ENCODE measurements at regions not wholly inside any gene's neighbourhood (a gene's known extent, or its start where the extent isn't known, plus 50 kb on each side); places are given as distances from the start of the nearest gene placed in this dataset.

- dilution Hi-C loops (cut with HindIII; ENCODE audit: low sequenced_read_pairs, unreplicated experiment): no loop called here
- CTCF ChIA-PET: interaction anchor here (1.8 kb wide), 1 partner anchor 10 kb away, joined by 5 read pairs; no protein-coding TSS in a partner anchor
- H3K9ac ChIP-seq (ENCODE audit: low read depth, low read length): no peak overlapping the region
These were observed 615.3 kb downstream of the TOX3 start for GRCh38 chr16:51931653-51932052.

More at GRCh38 chr16:51931653-51932052, 615.3 kb downstream of the TOX3 start:
- no TSS peak for BruUV-seq (replicated peaks)
- no peak overlapping the region for H2AK5ac ChIP-seq (ENCODE audit: low read depth, low read length)
- no peak overlapping the region for H2BK20ac ChIP-seq (ENCODE audit: low read depth, low read length)
- WGBS, 2 experiments (ENCODE audit: extremely low coverage in 2 of 2, insufficient read length in 1 of 2): no CpG with 5 or more reads among the region's 5 CpGs
- no peaks in the 10 kb centered on the region for H3K9me3 ChIP-seq (ENCODE audit: control insufficient read depth, insufficient read depth, low read length)
- H2BK15ac ChIP-seq (ENCODE audit: low read depth, low read length): no peak overlapping the region
- H3K4me2 ChIP-seq (ENCODE audit: low read depth, low read length): no peak overlapping the region
- no peak overlapping the region for H3K4me3 ChIP-seq (ENCODE audit: insufficient read depth, low read depth, low read length)
- H3K27me3 ChIP-seq (ENCODE audit: control insufficient read depth, insufficient read depth, low read length): no peaks in the 10 kb centered on the region; the same call in 1 of the 2 replicates
- no peaks in the 10 kb centered on the region for H3K36me3 ChIP-seq (ENCODE audit: control insufficient read depth, insufficient read depth, low read length)
- no peak overlapping the region for H2BK5ac ChIP-seq (ENCODE audit: low read depth, low read length, poor library complexity, severe bottlenecking)
- H3K27ac ChIP-seq (ENCODE audit: insufficient read depth, low read length): no peak overlapping the region
- H3K56ac ChIP-seq (ENCODE audit: extremely low read depth, insufficient read depth, low read length): no peak overlapping the region
- in situ Hi-C loops (cut with MboI; ENCODE audit: low sequenced_read_pairs): no loop called here
- H4K8ac ChIP-seq (ENCODE audit: low read depth in 2 of 2, low read length in 2 of 2): no peak overlapping the region
- DNase-seq (no peak), ATAC-seq (ENCODE audit: low read depth) (no peak)
- intact Hi-C loops (cut with micrococcal nuclease): no loop called here
- TF ChIP-seq SMC3 (IDR thresholded peaks at IDR 0.05; ENCODE audit: low read depth, low read length) (no peak), BHLHE40 (IDR thresholded peaks at IDR 0.05; ENCODE audit: low read depth, low read length) (no peak), MAZ (IDR thresholded peaks at IDR 0.05; ENCODE audit: borderline replicate concordance, low read depth, low read length) (no peak), RFX5 (IDR thresholded peaks at IDR 0.05; ENCODE audit: low read depth, low read length) (no peak), FOS (IDR thresholded peaks at IDR 0.05; ENCODE audit: low read depth, low read length) (no peak), RAD21 (IDR thresholded peaks at IDR 0.05; ENCODE audit: low read length) (no peak), POLR2A (IDR thresholded peaks at IDR 0.05; ENCODE audit: low read depth, low read length) (no peak), ELK1 (IDR thresholded peaks at IDR 0.05; ENCODE audit: borderline replicate concordance, low read depth, low read length) (no peak), MXI1 (IDR thresholded peaks at IDR 0.05; ENCODE audit: borderline replicate concordance, low read depth, low read length) (no peak), CHD1 (IDR thresholded peaks at IDR 0.05; ENCODE audit: low read depth, low read length) (no peak), NFE2L2 (IDR thresholded peaks at IDR 0.05; ENCODE audit: low read depth, low read length) (no peak), RCOR1 (IDR thresholded peaks at IDR 0.05; ENCODE audit: insufficient replicate concordance, low read length) (no peak)
- TF ChIP-seq, protein P1, sequence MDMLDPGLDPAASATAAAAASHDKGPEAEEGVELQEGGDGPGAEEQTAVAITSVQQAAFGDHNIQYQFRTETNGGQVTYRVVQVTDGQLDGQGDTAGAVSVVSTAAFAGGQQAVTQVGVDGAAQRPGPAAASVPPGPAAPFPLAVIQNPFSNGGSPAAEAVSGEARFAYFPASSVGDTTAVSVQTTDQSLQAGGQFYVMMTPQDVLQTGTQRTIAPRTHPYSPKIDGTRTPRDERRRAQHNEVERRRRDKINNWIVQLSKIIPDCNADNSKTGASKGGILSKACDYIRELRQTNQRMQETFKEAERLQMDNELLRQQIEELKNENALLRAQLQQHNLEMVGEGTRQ (IDR thresholded peaks at IDR 0.05; ENCODE audit: low read depth, low read length): no peak
- TF ChIP-seq, protein P2, sequence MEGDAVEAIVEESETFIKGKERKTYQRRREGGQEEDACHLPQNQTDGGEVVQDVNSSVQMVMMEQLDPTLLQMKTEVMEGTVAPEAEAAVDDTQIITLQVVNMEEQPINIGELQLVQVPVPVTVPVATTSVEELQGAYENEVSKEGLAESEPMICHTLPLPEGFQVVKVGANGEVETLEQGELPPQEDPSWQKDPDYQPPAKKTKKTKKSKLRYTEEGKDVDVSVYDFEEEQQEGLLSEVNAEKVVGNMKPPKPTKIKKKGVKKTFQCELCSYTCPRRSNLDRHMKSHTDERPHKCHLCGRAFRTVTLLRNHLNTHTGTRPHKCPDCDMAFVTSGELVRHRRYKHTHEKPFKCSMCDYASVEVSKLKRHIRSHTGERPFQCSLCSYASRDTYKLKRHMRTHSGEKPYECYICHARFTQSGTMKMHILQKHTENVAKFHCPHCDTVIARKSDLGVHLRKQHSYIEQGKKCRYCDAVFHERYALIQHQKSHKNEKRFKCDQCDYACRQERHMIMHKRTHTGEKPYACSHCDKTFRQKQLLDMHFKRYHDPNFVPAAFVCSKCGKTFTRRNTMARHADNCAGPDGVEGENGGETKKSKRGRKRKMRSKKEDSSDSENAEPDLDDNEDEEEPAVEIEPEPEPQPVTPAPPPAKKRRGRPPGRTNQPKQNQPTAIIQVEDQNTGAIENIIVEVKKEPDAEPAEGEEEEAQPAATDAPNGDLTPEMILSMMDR (conservative IDR thresholded peaks at IDR 0.05; ENCODE audit: low read depth, low read length): no peak
- no peak overlapping the region for H3K14ac ChIP-seq (replicated peaks; ENCODE audit: low read depth, low read length)
- no peak overlapping the region for H3K18ac ChIP-seq (ENCODE audit: low read depth, low read length)
- H3K4ac ChIP-seq (ENCODE audit: low read depth, low read length): no peak overlapping the region
- no peak overlapping the region for H3K23ac ChIP-seq (ENCODE audit: low read depth, low read length)
- H3K79me1 ChIP-seq (ENCODE audit: low read depth in 1 of 2, low read length in 2 of 2): no peaks in the 10 kb centered on the region
- no peak overlapping the region for H2BK120ac ChIP-seq (ENCODE audit: low read depth, low read length)
- H4K5ac ChIP-seq (ENCODE audit: low read depth, low read length): no peak overlapping the region
- H3K9me1 ChIP-seq (ENCODE audit: insufficient read depth, low read length): no peaks in the 10 kb centered on the region
- no peaks in the 10 kb centered on the region for H4K20me1 ChIP-seq (ENCODE audit: insufficient read depth, low read length)
- H3K4me1 ChIP-seq (ENCODE audit: control insufficient read depth, insufficient read depth, low read length): no peaks in the 10 kb centered on the region
- POLR2A ChIA-PET (ENCODE audit: unreplicated experiment): no interaction called here
- H2AK9ac ChIP-seq (replicated peaks; ENCODE audit: low read depth, low read length, poor library complexity): no peak overlapping the region
- no peak overlapping the region for H4K91ac ChIP-seq (ENCODE audit: insufficient read depth, low read depth, low read length)
- no peak overlapping the region for H2AFZ ChIP-seq (replicated peaks; ENCODE audit: low read length, poor library complexity)

All from IMR-90 (cell line).